SH-SY5Y (cell line): ENCODE measurements at regions not wholly inside any gene's neighbourhood (a gene's known extent, or its start where the extent isn't known, plus 50 kb on each side); places are given as distances from the start of the nearest gene placed in this dataset.

Experiments used
- GATA2 ChIP-seq: IDR thresholded peaks from 2 replicates; pipeline ENCODE4 v1.6.1; 2011; ENCODE audit warnings: mild to moderate bottlenecking, low read depth, low read length
- GATA3 ChIP-seq: IDR thresholded peaks from 2 replicates; pipeline ENCODE4 v1.6.1; 2011; ENCODE audit warnings: low read depth, mild to moderate bottlenecking, low read length, moderate library complexity

DNA sequence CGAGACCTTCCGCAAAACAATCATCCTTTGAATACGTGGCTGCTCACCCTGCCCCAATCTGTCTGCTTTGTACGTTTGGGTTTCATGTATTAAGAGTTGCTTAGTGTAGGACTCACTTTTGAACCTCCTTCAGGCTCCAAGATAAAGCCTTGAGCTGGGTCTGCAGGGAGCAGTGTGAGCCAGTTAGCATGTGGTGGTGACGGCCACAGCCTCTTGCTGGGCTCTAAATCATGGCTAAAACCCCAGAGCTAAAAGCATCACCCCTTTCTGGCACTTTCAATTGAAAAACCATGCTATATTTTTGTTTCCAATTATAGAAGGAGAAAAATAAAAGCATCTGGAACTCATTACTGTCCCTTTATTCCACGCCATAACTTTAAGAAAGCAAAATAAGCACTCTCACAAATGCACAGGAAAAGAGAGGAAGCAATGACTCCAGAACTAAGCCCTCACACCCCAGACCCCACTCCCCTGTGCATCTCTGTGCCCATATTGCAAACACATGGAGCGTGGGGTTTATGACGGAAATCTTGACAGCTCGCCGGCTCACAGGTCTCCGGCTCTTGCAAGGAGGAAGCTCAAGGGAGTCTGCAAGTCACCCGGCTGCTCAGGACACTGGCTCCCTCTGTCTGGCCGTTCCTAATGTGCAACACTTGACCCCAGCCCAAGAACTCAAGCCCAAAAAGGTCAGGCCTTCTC, 135.5 kb downstream of the MIS18A start:
- no peak for TF ChIP-seq GATA2
- no peak for TF ChIP-seq GATA3
